ENCODE measurements at regions not wholly inside any gene's neighbourhood (a gene's known extent, or its start where the extent isn't known, plus 50 kb on each side); places are given as distances from the start of the nearest gene placed in this dataset.

DNA sequence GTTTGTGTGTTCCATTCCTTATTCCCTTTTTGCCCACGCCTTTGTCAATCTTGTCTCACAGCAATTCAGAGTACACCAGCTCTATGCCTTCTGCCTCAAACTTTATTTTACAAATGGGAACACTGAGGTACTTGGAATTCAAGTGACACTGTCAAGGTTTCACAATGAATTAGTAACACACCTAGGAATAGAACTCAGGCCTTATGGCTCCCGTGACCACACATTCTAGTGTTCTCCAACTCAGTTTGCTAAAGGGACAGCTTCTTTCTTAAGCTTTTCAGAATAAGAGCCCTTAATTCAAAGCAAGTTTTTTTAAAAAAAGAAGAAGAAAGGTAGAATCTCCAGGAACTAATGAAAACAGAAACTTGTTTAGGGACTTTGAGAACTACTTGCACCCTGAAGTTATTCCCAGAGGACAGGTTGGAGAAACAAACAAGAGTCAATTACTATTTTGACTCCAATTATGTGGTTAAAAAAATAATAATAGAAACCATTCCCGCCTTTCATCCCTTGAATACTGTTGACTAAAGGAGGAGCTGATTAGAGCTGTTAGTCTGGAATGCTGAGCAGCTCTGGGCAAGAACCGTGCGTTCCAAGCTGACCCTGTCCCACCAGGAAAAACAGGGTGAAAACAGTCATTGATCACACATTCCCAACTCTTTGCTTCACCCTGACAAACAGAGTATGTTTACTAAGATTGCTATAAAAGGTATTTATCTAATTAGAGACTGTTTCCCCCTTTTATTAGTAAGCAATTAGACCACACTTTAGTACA, 408.8 kb upstream of the CNKSR2 start:
- Histone ChIP-seq H3K4me1 (peaks cover 15% of the 10 kb centered on the region), H3K9me3 (no peaks in the 10 kb centered on the region), H3K36me3 (ENCODE audit: control insufficient read depth, insufficient read depth, low read length) (no peaks in the 10 kb centered on the region), H3K4me3 (ENCODE audit: low read depth, low read length) (no peak overlapping the region), H3K27me3 (replicated peaks; ENCODE audit: control insufficient read depth, insufficient read depth, low read length) (no peaks in the 10 kb centered on the region)
- Mint-ChIP-seq H3K27ac (ENCODE audit: unreplicated experiment) (peak overlapping the region; percentile 91), H3K36me3 (ENCODE audit: insufficient read depth, unreplicated experiment) (peaks cover 5% of the 10 kb centered on the region), H3K9me3 (ENCODE audit: unreplicated experiment) (peaks cover 14% of the 10 kb centered on the region), H3K4me3 (ENCODE audit: unreplicated experiment) (no peak overlapping the region), H3K27me3 (ENCODE audit: insufficient read depth, unreplicated experiment) (no peaks in the 10 kb centered on the region), H3K4me1 (ENCODE audit: low read depth, unreplicated experiment) (peaks cover 6% of the 10 kb centered on the region)
- intact Hi-C loops (cut with micrococcal nuclease; ENCODE audit: unreplicated experiment) = loop anchor here (5.0 kb wide), 2 partner anchors 142 to 433 kb away; no protein-coding TSS in a partner anchor
- peak; percentile 39 to 64 for DNase-seq
- ChIA-PET CTCF (interaction anchor here (0.6 kb wide), 1 partner anchor 770 kb away, joined by 3 read pairs; no protein-coding TSS in a partner anchor), POLR2A (no interaction called here)
- TF ChIP-seq, protein P1, sequence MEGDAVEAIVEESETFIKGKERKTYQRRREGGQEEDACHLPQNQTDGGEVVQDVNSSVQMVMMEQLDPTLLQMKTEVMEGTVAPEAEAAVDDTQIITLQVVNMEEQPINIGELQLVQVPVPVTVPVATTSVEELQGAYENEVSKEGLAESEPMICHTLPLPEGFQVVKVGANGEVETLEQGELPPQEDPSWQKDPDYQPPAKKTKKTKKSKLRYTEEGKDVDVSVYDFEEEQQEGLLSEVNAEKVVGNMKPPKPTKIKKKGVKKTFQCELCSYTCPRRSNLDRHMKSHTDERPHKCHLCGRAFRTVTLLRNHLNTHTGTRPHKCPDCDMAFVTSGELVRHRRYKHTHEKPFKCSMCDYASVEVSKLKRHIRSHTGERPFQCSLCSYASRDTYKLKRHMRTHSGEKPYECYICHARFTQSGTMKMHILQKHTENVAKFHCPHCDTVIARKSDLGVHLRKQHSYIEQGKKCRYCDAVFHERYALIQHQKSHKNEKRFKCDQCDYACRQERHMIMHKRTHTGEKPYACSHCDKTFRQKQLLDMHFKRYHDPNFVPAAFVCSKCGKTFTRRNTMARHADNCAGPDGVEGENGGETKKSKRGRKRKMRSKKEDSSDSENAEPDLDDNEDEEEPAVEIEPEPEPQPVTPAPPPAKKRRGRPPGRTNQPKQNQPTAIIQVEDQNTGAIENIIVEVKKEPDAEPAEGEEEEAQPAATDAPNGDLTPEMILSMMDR (IDR thresholded peaks at IDR 0.05; ENCODE audit: insufficient read depth in 1 of 2, low read depth in 1 of 2, low read length in 1 of 2, severe bottlenecking in 1 of 2, unreplicated experiment in 1 of 2) = no peak
- no TSS peak for BruUV-seq (replicated peaks)

DNA sequence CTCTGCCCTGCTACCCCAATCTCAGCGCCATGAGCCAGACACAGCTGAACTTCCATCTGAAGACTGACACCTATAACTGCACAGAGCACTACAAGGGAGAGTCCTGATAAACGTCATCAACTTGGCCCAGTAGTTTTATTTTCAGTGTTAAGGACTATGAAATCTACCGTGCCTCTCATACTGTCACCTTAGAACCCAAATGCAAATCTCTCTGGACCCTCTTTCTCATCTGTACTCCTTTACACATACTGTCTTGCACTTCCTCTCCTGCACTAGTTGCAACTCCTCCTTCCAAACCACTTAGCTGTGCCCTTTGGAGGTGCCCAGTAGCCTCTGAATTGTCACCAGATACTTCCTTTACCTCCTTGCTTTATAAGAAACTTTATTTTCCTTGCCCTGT, 420.2 kb upstream of the CNKSR2 start:
- Histone ChIP-seq H3K9me3 (no peaks in the 10 kb centered on the region), H3K4me3 (ENCODE audit: low read depth, low read length) (no peak overlapping the region), H3K4me1 (no peaks in the 10 kb centered on the region), H3K27me3 (replicated peaks; ENCODE audit: control insufficient read depth, insufficient read depth, low read length) (no peaks in the 10 kb centered on the region), H3K36me3 (ENCODE audit: control insufficient read depth, insufficient read depth, low read length) (no peaks in the 10 kb centered on the region)
- Mint-ChIP-seq H3K4me3 (ENCODE audit: unreplicated experiment) (no peak overlapping the region), H3K27me3 (ENCODE audit: insufficient read depth, unreplicated experiment) (no peaks in the 10 kb centered on the region), H3K9me3 (ENCODE audit: unreplicated experiment) (peaks cover 10% of the 10 kb centered on the region), H3K27ac (ENCODE audit: unreplicated experiment) (peak overlapping the region; percentile 7), H3K36me3 (ENCODE audit: insufficient read depth, unreplicated experiment) (no peaks in the 10 kb centered on the region), H3K4me1 (ENCODE audit: low read depth, unreplicated experiment) (no peaks in the 10 kb centered on the region)
- no TSS peak for BruUV-seq (replicated peaks)
- intact Hi-C loops (cut with micrococcal nuclease; ENCODE audit: unreplicated experiment) = no loop called here
- TF ChIP-seq, protein P1 (IDR thresholded peaks at IDR 0.05; ENCODE audit: insufficient read depth in 1 of 2, low read depth in 1 of 2, low read length in 1 of 2, severe bottlenecking in 1 of 2, unreplicated experiment in 1 of 2) = no peak
- DNase-seq = no peak
- ChIA-PET CTCF (no interaction called here), POLR2A (no interaction called here)

DNA sequence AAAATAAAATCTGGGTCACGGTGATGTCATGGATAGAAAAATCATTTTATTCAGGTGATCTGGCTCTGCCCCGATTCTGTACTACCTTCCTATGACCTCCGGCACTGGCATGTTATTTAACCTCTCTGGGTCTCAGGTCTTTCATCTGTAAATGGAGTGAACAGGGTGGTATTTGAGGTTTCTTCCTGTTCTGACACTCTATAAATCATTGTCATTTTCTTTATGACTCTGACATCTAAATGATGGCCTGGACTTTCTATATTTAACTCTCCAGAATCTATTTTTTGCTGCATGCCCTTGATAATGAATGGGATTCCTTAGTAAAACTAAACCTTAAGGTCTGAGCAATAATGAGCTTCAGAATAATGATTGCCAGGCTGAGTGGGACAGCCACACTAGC, 422.0 kb upstream of the CNKSR2 start:
- Mint-ChIP-seq H3K36me3 (ENCODE audit: insufficient read depth, unreplicated experiment) (no peaks in the 10 kb centered on the region), H3K4me3 (ENCODE audit: unreplicated experiment) (no peak overlapping the region), H3K4me1 (ENCODE audit: low read depth, unreplicated experiment) (peaks cover 7% of the 10 kb centered on the region), H3K9me3 (ENCODE audit: unreplicated experiment) (peaks cover 10% of the 10 kb centered on the region), H3K27ac (ENCODE audit: unreplicated experiment) (no peak overlapping the region), H3K27me3 (ENCODE audit: insufficient read depth, unreplicated experiment) (no peaks in the 10 kb centered on the region)
- CTCF ChIA-PET = no interaction called here
- TF ChIP-seq, protein P1 (IDR thresholded peaks at IDR 0.05; ENCODE audit: insufficient read depth in 1 of 2, low read depth in 1 of 2, low read length in 1 of 2, severe bottlenecking in 1 of 2, unreplicated experiment in 1 of 2) = no peak
- POLR2A ChIA-PET = no interaction called here
- Histone ChIP-seq H3K4me3 (ENCODE audit: low read depth, low read length) (no peak overlapping the region), H3K27me3 (replicated peaks; ENCODE audit: control insufficient read depth, insufficient read depth, low read length) (no peaks in the 10 kb centered on the region), H3K36me3 (ENCODE audit: control insufficient read depth, insufficient read depth, low read length) (no peaks in the 10 kb centered on the region), H3K9me3 (no peaks in the 10 kb centered on the region), H3K4me1 (peaks cover 4% of the 10 kb centered on the region; the same call in 1 of the 2 replicates)
- intact Hi-C loops (cut with micrococcal nuclease; ENCODE audit: unreplicated experiment) = no loop called here
- DNase-seq = no peak
- no TSS peak for BruUV-seq (replicated peaks)
